ENCODE measurements at regions not wholly inside any gene's neighbourhood (a gene's known extent, or its start where the extent isn't known, plus 50 kb on each side); places are given as distances from the start of the nearest gene placed in this dataset.

- H3K27ac ChIP-seq = no peak overlapping the region
- no peaks in the 10 kb centered on the region for H4K20me1 ChIP-seq (ENCODE audit: insufficient read depth)
- in situ Hi-C loops (cut with MboI) = no loop called here
- H3K79me2 ChIP-seq (ENCODE audit: insufficient read depth) = no peaks in the 10 kb centered on the region
- TF ChIP-seq EZH2phosphoT487 (IDR thresholded peaks at IDR 0.05; ENCODE audit: insufficient read depth, low read depth) = no peak
- no peak for TF ChIP-seq EZH2 (IDR thresholded peaks at IDR 0.05; ENCODE audit: insufficient read depth, poor library complexity, severe bottlenecking)
- H3K4me1 ChIP-seq (ENCODE audit: insufficient read depth) = peaks cover 14% of the 10 kb centered on the region
- H3K9ac ChIP-seq = no peak overlapping the region
- H3F3A ChIP-seq (ENCODE audit: insufficient read depth) = peaks cover 10% of the 10 kb centered on the region; the same call in 1 of the 2 replicates
- no peaks in the 10 kb centered on the region for H3K27me3 ChIP-seq (replicated peaks; ENCODE audit: insufficient read depth)
- H2AFZ ChIP-seq = peak overlapping the region; percentile 87
- WGBS, 2 experiments (ENCODE audit: low coverage in 1 of 2, low lambda C conversion rate in 2 of 2, missing lambda C conversion rate in 2 of 2) = 46 to 50% methylated on average over 10 of the region's 10 CpGs
- no peaks in the 10 kb centered on the region for H3K9me3 ChIP-seq (ENCODE audit: low read depth)
- H3K4me3 ChIP-seq = no peak overlapping the region
- no peaks in the 10 kb centered on the region for H3K9me2 ChIP-seq (ENCODE audit: insufficient read depth)
- H3K36me3 ChIP-seq (ENCODE audit: low read depth) = no peaks in the 10 kb centered on the region
- H3K4me2 ChIP-seq (ENCODE audit: unreplicated experiment) = peak overlapping the region; percentile 18
- peak; percentile 58 for DNase-seq
Measured at GRCh38 chr5:98510143-98510985, 263.1 kb upstream of the RGMB start.

DNA sequence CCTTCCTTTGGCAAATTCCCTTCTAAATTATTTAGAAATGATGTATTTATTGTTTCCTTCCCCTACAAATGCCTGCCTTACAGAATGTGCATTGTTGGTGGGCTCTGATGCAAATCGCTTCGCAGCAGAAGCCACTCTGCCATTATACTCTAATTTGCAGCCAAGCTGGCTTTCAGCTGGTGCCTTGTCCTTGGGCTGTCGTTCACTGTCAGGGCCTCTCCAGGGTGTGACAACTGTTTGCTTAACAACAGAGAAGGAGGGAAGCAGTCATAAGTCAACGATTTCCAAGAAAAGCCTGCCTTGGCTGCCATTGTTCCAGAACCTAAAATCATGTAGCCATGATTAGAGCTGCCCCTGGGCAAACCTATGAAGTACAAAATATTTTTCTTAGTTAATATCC lies 260.1 kb upstream of the RGMB start:
- Histone ChIP-seq H3F3A (ENCODE audit: insufficient read depth) (peaks cover 10% of the 10 kb centered on the region; the same call in 1 of the 2 replicates), H4K20me1 (ENCODE audit: insufficient read depth) (no peaks in the 10 kb centered on the region), H3K9ac (no peak overlapping the region), H3K79me2 (ENCODE audit: insufficient read depth) (no peaks in the 10 kb centered on the region), H3K4me1 (ENCODE audit: insufficient read depth) (peaks cover 14% of the 10 kb centered on the region), H3K4me2 (ENCODE audit: unreplicated experiment) (no peak overlapping the region), H3K4me3 (no peak overlapping the region), H3K27ac (no peak overlapping the region), H3K9me3 (ENCODE audit: low read depth) (no peaks in the 10 kb centered on the region), H2AFZ (no peak overlapping the region), H3K9me2 (ENCODE audit: insufficient read depth) (no peaks in the 10 kb centered on the region), H3K27me3 (replicated peaks; ENCODE audit: insufficient read depth) (no peaks in the 10 kb centered on the region), H3K36me3 (ENCODE audit: low read depth) (no peaks in the 10 kb centered on the region)
- in situ Hi-C loops (cut with MboI) = no loop called here
- DNase-seq = no peak
- TF ChIP-seq EZH2phosphoT487 (IDR thresholded peaks at IDR 0.05; ENCODE audit: insufficient read depth, low read depth) (no peak), EZH2 (IDR thresholded peaks at IDR 0.05; ENCODE audit: insufficient read depth, poor library complexity, severe bottlenecking) (no peak)
- 52 to 59% methylated on average over 4 of the region's 4 CpGs for WGBS, 2 experiments (ENCODE audit: low coverage in 1 of 2, low lambda C conversion rate in 2 of 2, missing lambda C conversion rate in 2 of 2)

DNA sequence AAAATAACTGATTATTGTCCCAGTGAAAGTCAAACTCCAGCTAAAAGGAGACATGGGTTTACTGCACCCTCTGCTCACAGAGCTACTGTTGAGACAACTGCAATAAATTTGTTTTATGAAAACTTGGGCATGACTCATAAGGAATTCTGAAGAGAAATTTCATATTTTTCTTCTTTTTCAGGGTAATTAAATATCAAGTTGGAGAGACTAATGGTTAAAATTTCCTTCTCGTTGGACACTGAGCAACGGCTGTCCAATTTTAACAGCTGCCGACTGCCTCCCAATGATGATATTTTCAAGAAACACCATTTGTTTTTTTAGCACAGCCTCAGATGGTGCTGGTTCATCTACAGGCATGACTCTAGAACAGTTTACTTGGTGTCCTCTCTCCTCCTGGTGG lies 259.2 kb upstream of the RGMB start:
- no peak overlapping the region for H3K4me2 ChIP-seq (ENCODE audit: unreplicated experiment)
- no peaks in the 10 kb centered on the region for H3K9me2 ChIP-seq (ENCODE audit: insufficient read depth)
- H3K27me3 ChIP-seq (replicated peaks; ENCODE audit: insufficient read depth) = no peaks in the 10 kb centered on the region
- no peaks in the 10 kb centered on the region for H3K9me3 ChIP-seq (ENCODE audit: low read depth)
- peaks cover 14% of the 10 kb centered on the region for H3K4me1 ChIP-seq (ENCODE audit: insufficient read depth)
- no peak overlapping the region for H3K9ac ChIP-seq
- peak; percentile 11 for DNase-seq
- H3K4me3 ChIP-seq = no peak overlapping the region
- H2AFZ ChIP-seq = peak overlapping the region; percentile 52; the same call in 1 of the 2 replicates
- peaks cover 10% of the 10 kb centered on the region; the same call in 1 of the 2 replicates for H3F3A ChIP-seq (ENCODE audit: insufficient read depth)
- in situ Hi-C loops (cut with MboI) = no loop called here
- no peaks in the 10 kb centered on the region for H3K36me3 ChIP-seq (ENCODE audit: low read depth)
- H3K79me2 ChIP-seq (ENCODE audit: insufficient read depth) = no peaks in the 10 kb centered on the region
- no peaks in the 10 kb centered on the region for H4K20me1 ChIP-seq (ENCODE audit: insufficient read depth)
- H3K27ac ChIP-seq = no peak overlapping the region
- TF ChIP-seq EZH2phosphoT487 (IDR thresholded peaks at IDR 0.05; ENCODE audit: insufficient read depth, low read depth) (no peak), EZH2 (IDR thresholded peaks at IDR 0.05; ENCODE audit: insufficient read depth, poor library complexity, severe bottlenecking) (no peak)
- 16 to 19% methylated on average over 3 of the region's 3 CpGs for WGBS, 2 experiments (ENCODE audit: low coverage in 1 of 2, low lambda C conversion rate in 2 of 2, missing lambda C conversion rate in 2 of 2)

- no peaks in the 10 kb centered on the region for H3F3A ChIP-seq (ENCODE audit: insufficient read depth)
- in situ Hi-C loops (cut with MboI) = no loop called here
- H3K27ac ChIP-seq = no peak overlapping the region
- TF ChIP-seq EZH2phosphoT487 (IDR thresholded peaks at IDR 0.05; ENCODE audit: insufficient read depth, low read depth) (no peak), EZH2 (IDR thresholded peaks at IDR 0.05; ENCODE audit: insufficient read depth, poor library complexity, severe bottlenecking) (no peak)
- H3K9me3 ChIP-seq (ENCODE audit: low read depth) = no peaks in the 10 kb centered on the region
- no peak overlapping the region for H3K9ac ChIP-seq
- H3K36me3 ChIP-seq (ENCODE audit: low read depth) = no peaks in the 10 kb centered on the region
- no peak for DNase-seq
- no peaks in the 10 kb centered on the region for H3K9me2 ChIP-seq (ENCODE audit: insufficient read depth)
- no peaks in the 10 kb centered on the region for H4K20me1 ChIP-seq (ENCODE audit: insufficient read depth)
- H3K27me3 ChIP-seq (replicated peaks; ENCODE audit: insufficient read depth) = no peaks in the 10 kb centered on the region
- H3K4me2 ChIP-seq (ENCODE audit: unreplicated experiment) = no peak overlapping the region
- WGBS, 2 experiments (ENCODE audit: low coverage in 1 of 2, low lambda C conversion rate in 2 of 2, missing lambda C conversion rate in 2 of 2) = 98 to 99% methylated on average over 4 of the region's 4 CpGs
- no peak overlapping the region for H3K4me3 ChIP-seq
- H3K79me2 ChIP-seq (ENCODE audit: insufficient read depth) = no peaks in the 10 kb centered on the region
- H2AFZ ChIP-seq = no peak overlapping the region
- H3K4me1 ChIP-seq (ENCODE audit: insufficient read depth) = peaks cover 5% of the 10 kb centered on the region; the same call in 1 of the 2 replicates
Measured at GRCh38 chr5:98516701-98517100, 256.8 kb upstream of the RGMB start.

Data from GM23248 (cell line).